GM23248 (cell line): ENCODE measurements at regions not wholly inside any gene's neighbourhood (a gene's known extent, or its start where the extent isn't known, plus 50 kb on each side); places are given as distances from the start of the nearest gene placed in this dataset.

Experiments used
- DNase-seq: peaks from one replicate; pipeline ENCODE4 v3.0.0-alpha.2; 2015
- H2AFZ ChIP-seq: fragments of 200-600 bp; sonication (generic); 2 replicates; pipeline ENCODE4 v1.6.1; 2016; ENCODE audit warnings: antibody characterized with exemption
- H3F3A ChIP-seq: fragments of 200-600 bp; sonication (generic); 2 replicates; pipeline ENCODE4 v1.6.1; 2016; ENCODE audit warnings: mild to moderate bottlenecking, antibody characterized with exemption, mixed run types; ENCODE audit not compliant: insufficient read depth
- H3K27ac ChIP-seq: fragments of 200-600 bp; sonication (generic); 2 replicates; pipeline ENCODE4 v1.5.1; 2016; ENCODE audit warnings: mild to moderate bottlenecking
- H3K27me3 ChIP-seq: fragments of 200-600 bp; sonication (generic); replicated peaks from 2 replicates; pipeline ENCODE4 v1.6.1; 2016; ENCODE audit warnings: mild to moderate bottlenecking; ENCODE audit not compliant: insufficient read depth
- H3K36me3 ChIP-seq: fragments of 200-600 bp; sonication (generic); 2 replicates; pipeline ENCODE4 v1.6.1; 2016; ENCODE audit warnings: low read depth, mild to moderate bottlenecking
- H3K4me1 ChIP-seq: fragments of 200-600 bp; sonication (generic); 2 replicates; pipeline ENCODE4 v1.6.1; 2016; ENCODE audit warnings: mild to moderate bottlenecking; ENCODE audit not compliant: insufficient read depth
- H3K4me2 ChIP-seq: fragments of 200-600 bp; sonication (generic); one replicate; pipeline ENCODE4 v1.6.1; 2016; ENCODE audit warnings: mild to moderate bottlenecking; ENCODE audit not compliant: unreplicated experiment
- H3K4me3 ChIP-seq: fragments of 200-600 bp; sonication (generic); 2 replicates; pipeline ENCODE4 v1.5.1; 2016; ENCODE audit warnings: mild to moderate bottlenecking
- H3K79me2 ChIP-seq: fragments of 200-600 bp; sonication (generic); 2 replicates; pipeline ENCODE4 v1.6.1; 2016; ENCODE audit warnings: mild to moderate bottlenecking; ENCODE audit not compliant: insufficient read depth
- H3K9ac ChIP-seq: fragments of 200-600 bp; sonication (generic); 2 replicates; pipeline ENCODE4 v1.6.1; 2016; ENCODE audit warnings: mild to moderate bottlenecking
- H3K9me2 ChIP-seq: fragments of 200-600 bp; sonication (generic); 2 replicates; pipeline ENCODE4 v1.6.1; 2016; ENCODE audit warnings: mixed run types, mild to moderate bottlenecking, moderate library complexity; ENCODE audit not compliant: insufficient read depth
- H3K9me3 ChIP-seq: fragments of 200-600 bp; sonication (generic); one replicate; pipeline ENCODE4 v1.6.1; 2017; ENCODE audit warnings: low read depth
- H4K20me1 ChIP-seq: fragments of 200-600 bp; sonication (generic); 2 replicates; pipeline ENCODE4 v1.6.0; 2016; ENCODE audit not compliant: insufficient read depth
- EZH2 ChIP-seq: fragments of 200-600 bp; sonication (generic); IDR thresholded peaks from 2 replicates; pipeline ENCODE4 v1.6.1; 2018; ENCODE audit warnings: antibody characterized with exemption, mild to moderate bottlenecking; ENCODE audit not compliant: insufficient read depth, poor library complexity, severe bottlenecking
- EZH2phosphoT487 ChIP-seq: fragments of 200-600 bp; sonication (generic); IDR thresholded peaks from 2 replicates; pipeline ENCODE4 v1.6.1; 2018; ENCODE audit warnings: antibody characterized with exemption, moderate library complexity, mild to moderate bottlenecking, low read depth; ENCODE audit not compliant: insufficient read depth
- WGBS, 2 experiments: methylation state at CpG; one replicate each; pipeline ENCODE4 v1.1.6; 2015 to 2017; ENCODE audit warnings: low lambda C conversion rate in 2 of 2, low coverage in 1 of 2; ENCODE audit errors: missing lambda C conversion rate in 2 of 2; 5-methylcytosine and 5-hydroxymethylcytosine counted together
- in situ Hi-C: fragments of 300-500 bp; cut with MboI; formaldehyde crosslinking; loops from 2 replicates; pipeline ENCODE4 v1.15.0; 2020

DNA sequence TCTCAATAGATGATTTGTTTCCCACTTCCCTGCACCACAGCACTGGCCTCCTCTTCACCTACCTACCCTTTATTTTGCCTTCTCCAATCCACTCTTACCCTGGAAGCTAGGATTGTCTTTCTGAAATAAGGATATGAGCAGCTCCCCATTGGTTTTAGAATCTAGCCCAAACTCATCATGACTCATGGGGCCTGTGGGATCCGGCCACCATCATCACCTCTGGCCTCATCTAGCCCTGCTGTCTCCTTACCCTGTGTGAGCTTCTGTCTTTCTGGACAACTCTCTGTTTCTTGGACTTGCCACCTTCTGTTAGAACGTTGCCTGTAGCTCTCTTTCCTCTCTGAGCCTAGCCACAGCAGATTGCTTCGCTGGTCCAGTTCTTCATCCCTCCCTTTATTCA lies 277.1 kb downstream of the PAX1 start:
- in situ Hi-C loops = no loop called here

DNA sequence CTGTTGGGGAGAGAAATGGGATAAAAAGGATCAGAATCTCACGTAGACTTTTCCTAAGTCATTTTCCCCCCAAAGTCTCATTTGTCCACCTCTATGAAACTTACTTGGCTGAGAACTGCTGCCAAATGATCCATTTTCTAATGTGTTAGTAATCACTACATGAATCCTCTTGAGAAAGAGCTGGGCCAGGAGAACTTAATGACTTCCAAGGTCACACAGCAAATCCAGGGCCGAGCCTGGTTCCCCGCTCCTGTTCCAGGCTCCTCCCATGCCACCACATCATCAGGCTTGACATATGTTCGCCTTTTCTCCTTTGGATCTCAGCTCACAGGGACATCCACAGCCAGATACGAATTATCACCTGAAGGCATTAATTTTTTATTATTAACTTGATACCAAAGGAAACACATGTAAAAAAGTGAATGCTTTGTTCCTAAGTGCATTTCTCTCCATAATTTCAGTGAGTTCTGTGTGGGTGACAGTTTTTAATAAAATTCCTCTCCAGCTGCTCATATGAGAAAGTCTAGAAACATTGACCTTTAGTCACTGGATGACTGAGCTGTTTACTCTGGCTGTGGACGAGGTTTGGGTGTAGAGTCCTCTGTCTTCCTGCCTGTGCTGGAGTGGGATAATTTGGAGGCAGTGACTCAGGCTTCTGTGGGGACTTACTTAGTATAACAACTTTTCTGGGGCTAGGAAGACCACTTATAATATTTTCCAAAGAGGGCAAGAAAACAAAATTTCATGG lies 276.3 kb downstream of the PAX1 start:
- in situ Hi-C loops = no loop called here
- DNase-seq = peak; percentile 90
- Histone ChIP-seq H3K9me2 (no peaks in the 10 kb centered on the region), H3K36me3 (no peaks in the 10 kb centered on the region), H3K79me2 (no peaks in the 10 kb centered on the region), H3K9ac (peak overlapping the region; percentile 77), H3K27ac (peak overlapping the region; percentile 96), H3F3A (peaks cover 30% of the 10 kb centered on the region), H4K20me1 (no peaks in the 10 kb centered on the region), H3K27me3 (no peaks in the 10 kb centered on the region), H3K4me2 (peak overlapping the region; percentile 72), H3K4me3 (peak overlapping the region; percentile 33), H3K9me3 (no peaks in the 10 kb centered on the region), H3K4me1 (peaks cover 23% of the 10 kb centered on the region), H2AFZ (peak overlapping the region; percentile 49)
- WGBS, 2 experiments = 5 to 11% methylated on average over 6 of the region's 6 CpGs
- TF ChIP-seq EZH2phosphoT487 (no peak), EZH2 (no peak)

More for the DNA sequence above, 277.1 kb downstream of the PAX1 start:
- Histone ChIP-seq H2AFZ (peak overlapping the region; percentile 18; the same call in 1 of the 2 replicates), H3K27me3 (no peaks in the 10 kb centered on the region), H3K4me3 (no peak overlapping the region), H3K9me2 (no peaks in the 10 kb centered on the region), H4K20me1 (no peaks in the 10 kb centered on the region), H3K4me1 (peaks cover 23% of the 10 kb centered on the region), H3K27ac (peak overlapping the region; percentile 96), H3K9me3 (no peaks in the 10 kb centered on the region), H3F3A (peaks cover 30% of the 10 kb centered on the region), H3K4me2 (peak overlapping the region; percentile 25), H3K36me3 (no peaks in the 10 kb centered on the region), H3K9ac (peak overlapping the region; percentile 47; the same call in 1 of the 2 replicates), H3K79me2 (no peaks in the 10 kb centered on the region)
- TF ChIP-seq EZH2 = no peak
- TF ChIP-seq EZH2phosphoT487 = no peak
- DNase-seq = peak; percentile 60
- WGBS, 2 experiments = 34 to 38% methylated on average over 3 of the region's 3 CpGs

DNA sequence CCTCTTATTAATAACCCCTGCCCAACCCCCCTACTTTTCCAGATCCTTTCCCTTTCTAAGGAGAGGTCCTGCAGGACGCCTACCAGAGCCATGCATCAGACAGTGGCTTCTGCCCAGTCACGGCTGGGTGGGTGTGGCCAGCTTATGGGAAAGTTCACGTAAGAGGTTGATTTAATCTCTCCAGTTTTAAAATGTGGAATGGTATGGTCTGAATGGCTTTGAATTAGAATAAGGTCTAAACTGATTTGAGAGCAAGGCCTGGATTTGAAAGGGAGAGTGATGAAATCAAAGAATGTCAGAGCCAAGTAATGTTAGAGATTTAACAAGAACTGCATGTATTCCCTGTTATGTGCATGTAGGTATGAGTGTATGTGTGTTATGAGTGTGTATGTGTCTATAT lies 275.7 kb downstream of the PAX1 start:
- Histone ChIP-seq H3K4me2 (peak overlapping the region; percentile 72), H3K9me3 (no peaks in the 10 kb centered on the region)

DNA sequence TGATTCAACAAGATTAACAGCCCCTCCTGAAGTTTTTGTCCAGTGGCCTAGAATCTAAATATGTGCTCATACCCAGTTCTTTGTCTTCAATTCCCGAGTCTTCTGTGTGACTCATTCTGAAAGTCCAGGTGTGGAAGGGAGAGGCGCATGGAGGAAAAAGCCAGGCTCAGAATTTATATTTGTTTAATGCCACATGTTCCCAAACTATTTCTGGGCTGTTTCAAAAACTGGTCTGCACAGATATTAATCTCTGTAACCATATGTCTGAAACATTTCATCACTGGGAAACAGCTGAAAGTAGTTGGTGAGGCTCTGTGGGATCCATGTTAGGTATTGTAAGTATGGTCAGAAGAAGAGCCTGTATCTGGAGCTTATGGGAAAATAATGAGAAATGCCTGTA lies 266.0 kb downstream of the PAX1 start:
- Histone ChIP-seq H3K27ac (no peak overlapping the region), H2AFZ (no peak overlapping the region), H3K36me3 (no peaks in the 10 kb centered on the region), H3K9me3 (no peaks in the 10 kb centered on the region), H3K4me2 (no peak overlapping the region), H3K4me3 (no peak overlapping the region), H3K9ac (no peak overlapping the region), H3K4me1 (peaks cover 11% of the 10 kb centered on the region), H4K20me1 (no peaks in the 10 kb centered on the region), H3K27me3 (no peaks in the 10 kb centered on the region), H3K9me2 (no peaks in the 10 kb centered on the region), H3F3A (peaks cover 10% of the 10 kb centered on the region; the same call in 1 of the 2 replicates), H3K79me2 (no peaks in the 10 kb centered on the region)
- DNase-seq = no peak
- 27 to 29% methylated on average over 2 of the region's 2 CpGs for WGBS, 2 experiments
- in situ Hi-C loops = no loop called here
- no peak for TF ChIP-seq EZH2
- no peak for TF ChIP-seq EZH2phosphoT487

More for the DNA sequence above, 275.7 kb downstream of the PAX1 start:
- 20 to 23% methylated on average over 3 of the region's 3 CpGs for WGBS, 2 experiments
- Histone ChIP-seq H3K9ac (peak overlapping the region; percentile 77), H3K27me3 (no peaks in the 10 kb centered on the region), H3K27ac (peak overlapping the region; percentile 96), H3K4me1 (peaks cover 23% of the 10 kb centered on the region), H3K9me2 (no peaks in the 10 kb centered on the region), H3K79me2 (no peaks in the 10 kb centered on the region), H3F3A (peaks cover 30% of the 10 kb centered on the region), H3K4me3 (peak overlapping the region; percentile 33), H3K36me3 (no peaks in the 10 kb centered on the region), H2AFZ (peak overlapping the region; percentile 49), H4K20me1 (no peaks in the 10 kb centered on the region)
- TF ChIP-seq EZH2 (no peak), EZH2phosphoT487 (no peak)
- in situ Hi-C loops = no loop called here
- peak; percentile 80 for DNase-seq
